ENCODE measurements at regions not wholly inside any gene's neighbourhood (a gene's known extent, or its start where the extent isn't known, plus 50 kb on each side); places are given as distances from the start of the nearest gene placed in this dataset.

GRCh38 chr2:215711471-215712034, 275.7 kb upstream of the FN1 start:
- DNase-seq = no peak

- no peak for DNase-seq
Observed at GRCh38 chr2:215707608-215708007, 271.7 kb upstream of the FN1 start.

GRCh38 chr2:215705771-215706361, 270.0 kb upstream of the FN1 start:
- DNase-seq = no peak

GRCh38 chr2:215705281-215705680, 269.4 kb upstream of the FN1 start:
- no peak for DNase-seq

GRCh38 chr2:215702116-215702902, 266.4 kb upstream of the FN1 start:
- no peak for DNase-seq

- DNase-seq = no peak
Observed at GRCh38 chr2:215699700-215700538, 264.1 kb upstream of the FN1 start.

- DNase-seq = no peak
Observed at GRCh38 chr2:215699018-215699417, 263.1 kb upstream of the FN1 start.

- no peak for DNase-seq
Observed at GRCh38 chr2:215698566-215698965, 262.7 kb upstream of the FN1 start.

- no peak for DNase-seq
Observed at GRCh38 chr2:215697496-215697895, 261.6 kb upstream of the FN1 start.

GRCh38 chr2:215697003-215697402, 261.1 kb upstream of the FN1 start:
- DNase-seq = no peak

- no peak for DNase-seq
Observed at GRCh38 chr2:215695861-215696260, 260.0 kb upstream of the FN1 start.

- no peak for DNase-seq
Observed at GRCh38 chr2:215693999-215694580, 258.2 kb upstream of the FN1 start.

GRCh38 chr2:215693193-215693998, 257.5 kb upstream of the FN1 start:
- no peak for DNase-seq

- DNase-seq = no peak
Observed at GRCh38 chr2:215692387-215693079, 256.7 kb upstream of the FN1 start.

GRCh38 chr2:215691346-215691745, 255.5 kb upstream of the FN1 start:
- no peak for DNase-seq

- DNase-seq = no peak
Observed at GRCh38 chr2:215687149-215688031, 251.5 kb upstream of the FN1 start.

GRCh38 chr2:215685238-215685990, 249.5 kb upstream of the FN1 start:
- no peak for DNase-seq

GRCh38 chr2:215684448-215685237, 248.8 kb upstream of the FN1 start:
- DNase-seq = no peak

- DNase-seq = no peak
Observed at GRCh38 chr2:215683295-215683694, 247.4 kb upstream of the FN1 start.

All from NK-92 treated with Interleukin-12 subunit alpha and Interleukin-12 subunit beta, amount 100 ng/mL, for 24 hours (cell line).